HepG2 (cell line): ENCODE measurements at regions not wholly inside any gene's neighbourhood (a gene's known extent, or its start where the extent isn't known, plus 50 kb on each side); places are given as distances from the start of the nearest gene placed in this dataset.

Experiments used
- ATAC-seq: fragments of 200-7000 bp; cut with Tn5 transposase; 3 replicates; pipeline ENCODE4 v1.9.1; 2020; ENCODE audit warnings: mild to moderate bottlenecking, moderate library complexity
- BruUV-seq: library from RNA; stranded (reverse); fragments of 400-500 nt; replicated peaks from 2 replicates; lab custom pipeline; 2021; lab: Mats Ljungman, UMichigan
- CTCF ChIA-PET: fragments of 300-600 bp; formaldehyde crosslinking; extraction: SDS; loops from one replicate; lab custom pipeline; 2021; ENCODE audit warnings: low total read pairs, inconsistent platforms, low intra/inter-chr PET ratio; lab: Yijun Ruan, JAX
- POLR2A ChIA-PET: fragments of 350-600 bp; sonication (Branson Sonifier 250); formaldehyde crosslinking; loops from one replicate; lab custom pipeline; 2020; ENCODE audit warnings: antibody characterized with exemption, inconsistent platforms; lab: Yijun Ruan, JAX
- DNase-seq: peaks from one replicate; pipeline ENCODE4 v3.0.0-alpha.2; 2015; ENCODE audit warnings: low spot score
- FAIRE-seq: peaks from 3 replicates; lab custom pipeline; 2011; peaks lifted over from hg19 to GRCh38; lab: Jason Lieb, UNC
- H2AFZ ChIP-seq: one replicate; pipeline ENCODE4 v1.6.1; 2011; ENCODE audit warnings: low read length, inconsistent platforms
- H3K27ac ChIP-seq: fragments of 300-600 bp; 3 replicates; pipeline ENCODE4 v1.8.0; 2011; ENCODE audit warnings: mixed run types, mild to moderate bottlenecking, mixed read lengths, low read length, inconsistent platforms; ENCODE audit not compliant: insufficient read depth; ENCODE audit errors: extremely low read length
- H3K27me3 ChIP-seq, 2 experiments: fragments of 200-600 bp in 1 of 2; 2 replicates in 1 of 2; 3 replicates in 1 of 2; pipeline versions ENCODE4 v1.6.0 to v1.8.0; 2011; ENCODE audit warnings: low read length in 2 of 2, mild to moderate bottlenecking in 2 of 2, moderate library complexity in 2 of 2, inconsistent platforms in 1 of 2; ENCODE audit not compliant: insufficient read depth in 2 of 2, control insufficient read depth in 1 of 2
- H3K36me3 ChIP-seq, 2 experiments: fragments of 200-600 bp in 1 of 2; replicated peaks in 1 of 2; 2 replicates in 1 of 2; 3 replicates in 1 of 2; pipeline versions ENCODE4 v1.5.1 to v1.8.0; 2011; ENCODE audit warnings: low read length in 2 of 2, inconsistent platforms in 1 of 2; ENCODE audit not compliant: insufficient read depth in 2 of 2, control insufficient read depth in 1 of 2
- H3K4me1 ChIP-seq: 2 replicates; pipeline ENCODE4 v1.5.1; 2012; ENCODE audit warnings: low read length, inconsistent platforms; ENCODE audit not compliant: insufficient read depth
- H3K4me2 ChIP-seq: 2 replicates; pipeline ENCODE4 v1.6.0; 2011; ENCODE audit warnings: low read depth, low read length, inconsistent platforms
- H3K4me3 ChIP-seq, 3 experiments: fragments of 200-600 bp in 1 of 3; sonication (generic), shearing (Covaris generic) in 1 of 3; replicated peaks in 1 of 3; 2 replicates each; pipeline ENCODE4 v1.5.1; 2011 to 2016; ENCODE audit warnings: low read length in 3 of 3, inconsistent platforms in 2 of 3, low read depth in 2 of 3, mild to moderate bottlenecking in 2 of 3, control low read depth in 1 of 3, mixed read lengths in 1 of 3; ENCODE audit not compliant: insufficient read depth in 1 of 3
- H3K79me2 ChIP-seq: one replicate; pipeline ENCODE4 v1.6.1; 2011; ENCODE audit warnings: low read length, inconsistent platforms; ENCODE audit not compliant: insufficient read depth
- H3K9ac ChIP-seq: 2 replicates; pipeline ENCODE4 v1.6.0; 2011; ENCODE audit warnings: mild to moderate bottlenecking, low read depth, low read length, inconsistent platforms; ENCODE audit not compliant: insufficient read depth
- H3K9me3 ChIP-seq: 2 replicates; pipeline ENCODE4 v1.5.1; 2012; ENCODE audit warnings: mild to moderate bottlenecking, low read length
- H4K20me1 ChIP-seq: 2 replicates; pipeline ENCODE4 v1.6.0; 2011; ENCODE audit warnings: inconsistent platforms, mild to moderate bottlenecking, low read length, moderate library complexity; ENCODE audit not compliant: insufficient read depth
- EED ChIP-seq: sonication (generic); formaldehyde crosslinking; IDR thresholded peaks from 2 replicates; pipeline ENCODE4 v1.5.0; 2020; ENCODE audit warnings: mild to moderate bottlenecking, missing genetic modification reagents
- FOXK2 ChIP-seq: fragments of 450-650 bp; IDR thresholded peaks from 2 replicates; pipeline ENCODE4 v1.6.1; 2016
- GMEB1 ChIP-seq: sonication (generic); formaldehyde crosslinking; IDR thresholded peaks from 2 replicates; pipeline ENCODE4 v1.5.1; 2020; ENCODE audit warnings: missing genetic modification reagents, mild to moderate bottlenecking, borderline replicate concordance
- ZNF136 ChIP-seq: sonication (generic); formaldehyde crosslinking; IDR thresholded peaks from 2 replicates; pipeline ENCODE4 v1.8.1; 2022; ENCODE audit warnings: low read depth, mild to moderate bottlenecking, moderate library complexity, missing genetic modification reagents
- ZNF776 ChIP-seq: sonication (generic); formaldehyde crosslinking; IDR thresholded peaks from 2 replicates; pipeline ENCODE4 v1.4.0; 2020; ENCODE audit warnings: mild to moderate bottlenecking, missing genetic modification reagents
- WGBS: methylation state at CpG from one replicate; pipeline ENCODE4 v1.1.6; 2017; ENCODE audit warnings: low lambda C conversion rate; 5-methylcytosine and 5-hydroxymethylcytosine counted together
- in situ Hi-C: cut with HindIII; loops from 2 replicates; pipeline ENCODE4 v1.10.0; 2017; ENCODE audit warnings: low pct_unique_long_range_greater_than_20kb; ENCODE audit not compliant: extremely low pct_ligation_motif_present
- intact Hi-C: fragments of 100-400 bp; cut with micrococcal nuclease; formaldehyde crosslinking; loops from one replicate; pipeline ENCODE4 v1.10.0; 2022; ENCODE audit not compliant: unreplicated experiment
- TF ChIP-seq, protein P1 (sequence below): sonication (generic); formaldehyde crosslinking; IDR thresholded peaks from 2 replicates; pipeline ENCODE4 v1.9.0; 2022; ENCODE audit warnings: missing genetic modification reagents, mild to moderate bottlenecking, borderline replicate concordance
- TF ChIP-seq, protein P2 (sequence below): sonication (generic); formaldehyde crosslinking; IDR thresholded peaks from 2 replicates; pipeline ENCODE4 v1.5.0; 2020; ENCODE audit warnings: missing genetic modification reagents, mild to moderate bottlenecking, borderline replicate concordance

DNA sequence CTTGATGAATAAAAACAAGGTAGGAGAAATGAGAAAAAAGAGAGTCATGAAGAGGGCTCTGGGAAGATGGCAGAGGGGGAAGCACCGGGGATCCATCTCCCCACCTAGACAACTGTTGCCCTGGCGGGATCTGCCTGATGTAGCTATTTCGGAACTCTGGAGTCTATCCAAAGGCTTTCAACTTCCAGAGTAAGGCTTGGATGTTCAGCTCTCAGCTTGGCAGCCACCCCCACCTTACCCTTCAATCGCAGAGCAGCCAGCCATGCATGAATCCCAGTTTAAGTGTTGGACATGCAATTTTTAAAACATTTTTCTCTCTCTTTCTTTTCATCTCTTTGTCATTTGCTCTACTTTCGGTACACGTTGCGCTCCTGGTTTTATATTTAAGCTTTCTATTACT is 275.9 kb upstream of the EXOC2 start (continued):
- TF ChIP-seq, protein P1, sequence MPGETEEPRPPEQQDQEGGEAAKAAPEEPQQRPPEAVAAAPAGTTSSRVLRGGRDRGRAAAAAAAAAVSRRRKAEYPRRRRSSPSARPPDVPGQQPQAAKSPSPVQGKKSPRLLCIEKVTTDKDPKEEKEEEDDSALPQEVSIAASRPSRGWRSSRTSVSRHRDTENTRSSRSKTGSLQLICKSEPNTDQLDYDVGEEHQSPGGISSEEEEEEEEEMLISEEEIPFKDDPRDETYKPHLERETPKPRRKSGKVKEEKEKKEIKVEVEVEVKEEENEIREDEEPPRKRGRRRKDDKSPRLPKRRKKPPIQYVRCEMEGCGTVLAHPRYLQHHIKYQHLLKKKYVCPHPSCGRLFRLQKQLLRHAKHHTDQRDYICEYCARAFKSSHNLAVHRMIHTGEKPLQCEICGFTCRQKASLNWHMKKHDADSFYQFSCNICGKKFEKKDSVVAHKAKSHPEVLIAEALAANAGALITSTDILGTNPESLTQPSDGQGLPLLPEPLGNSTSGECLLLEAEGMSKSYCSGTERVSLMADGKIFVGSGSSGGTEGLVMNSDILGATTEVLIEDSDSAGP (CRISPR knock-in tag) = no peak
- TF ChIP-seq GMEB1 (no peak), ZNF136 (CRISPR knock-in tag) (no peak), EED (CRISPR knock-in tag) (no peak), ZNF776 (CRISPR knock-in tag) (no peak)
- TF ChIP-seq, protein P2, sequence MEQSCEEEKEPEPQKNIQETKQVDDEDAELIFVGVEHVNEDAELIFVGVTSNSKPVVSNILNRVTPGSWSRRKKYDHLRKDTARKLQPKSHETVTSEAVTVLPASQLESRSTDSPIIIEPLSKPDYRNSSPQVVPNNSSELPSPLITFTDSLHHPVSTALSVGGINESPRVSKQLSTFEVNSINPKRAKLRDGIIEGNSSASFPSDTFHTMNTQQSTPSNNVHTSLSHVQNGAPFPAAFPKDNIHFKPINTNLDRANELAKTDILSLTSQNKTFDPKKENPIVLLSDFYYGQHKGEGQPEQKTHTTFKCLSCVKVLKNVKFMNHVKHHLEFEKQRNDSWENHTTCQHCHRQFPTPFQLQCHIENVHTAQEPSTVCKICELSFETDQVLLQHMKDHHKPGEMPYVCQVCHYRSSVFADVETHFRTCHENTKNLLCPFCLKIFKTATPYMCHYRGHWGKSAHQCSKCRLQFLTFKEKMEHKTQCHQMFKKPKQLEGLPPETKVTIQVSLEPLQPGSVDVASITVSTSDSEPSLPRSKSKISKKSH (CRISPR knock-in tag) = no peak

GRCh38 chr6:967701-968100 is 274.8 kb upstream of the EXOC2 start:
- Histone ChIP-seq H4K20me1 (no peaks in the 10 kb centered on the region), H3K79me2 (no peaks in the 10 kb centered on the region), H3K27ac (no peak overlapping the region), H3K9ac (no peak overlapping the region), H3K27me3 (peaks cover 2 to 18% of the 10 kb centered on the region in 2 experiments; a peak in 2 of 5 replicates), H3K9me3 (no peaks in the 10 kb centered on the region), H2AFZ (no peak overlapping the region), H3K36me3 (no peaks in the 10 kb centered on the region), H3K4me2 (no peak overlapping the region), H3K4me1 (no peaks in the 10 kb centered on the region), H3K4me3 (no peak overlapping the region)
- ChIA-PET POLR2A (no interaction called here), CTCF (no interaction called here)
- intact Hi-C loops = no loop called here
- DNase-seq = no peak
- in situ Hi-C loops = no loop called here
- TF ChIP-seq FOXK2 = no peak
- no TSS peak for BruUV-seq
- WGBS = 80% methylated on average over 4 of the region's 4 CpGs
- ATAC-seq = no peak
- FAIRE-seq = no peak
